PC-9 (cell line): ENCODE measurements at regions not wholly inside any gene's neighbourhood (a gene's known extent, or its start where the extent isn't known, plus 50 kb on each side); places are given as distances from the start of the nearest gene placed in this dataset.

Source experiments
- EZH2 ChIP-seq: fragments of 200-600 bp; sonication (generic); IDR thresholded peaks from 2 replicates; pipeline ENCODE4 v1.8.0; 2017; ENCODE audit warnings: antibody characterized with exemption, low read depth
- TF ChIP-seq, protein P1 (sequence below): fragments of 200-600 bp; sonication (generic); conservative IDR thresholded peaks from 2 replicates; pipeline ENCODE4 v1.6.1; 2017; ENCODE audit warnings: mixed run types, antibody characterized with exemption, mild to moderate bottlenecking, moderate library complexity

DNA sequence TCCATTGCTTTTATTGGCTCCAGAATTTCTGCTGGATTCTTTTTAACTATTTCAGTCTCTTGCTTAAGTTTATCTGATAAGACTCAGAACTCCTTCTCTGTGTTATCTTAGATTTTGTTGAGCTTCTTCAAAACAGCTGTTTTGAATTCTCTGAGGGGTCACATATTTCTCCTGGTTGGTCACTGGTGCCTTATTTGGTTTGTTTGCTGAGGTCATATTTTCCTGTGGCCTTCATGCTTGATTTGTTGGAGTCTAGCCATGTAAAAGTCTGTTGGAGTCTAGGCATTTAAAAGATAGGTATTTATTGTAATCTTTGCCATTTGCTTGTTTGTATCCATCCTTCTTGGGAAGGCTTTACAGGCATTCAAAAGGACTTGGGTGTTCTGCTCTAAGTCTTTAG is 398.7 kb downstream of the DSEL start:
- TF ChIP-seq EZH2, result no peak
- TF ChIP-seq, protein P1, sequence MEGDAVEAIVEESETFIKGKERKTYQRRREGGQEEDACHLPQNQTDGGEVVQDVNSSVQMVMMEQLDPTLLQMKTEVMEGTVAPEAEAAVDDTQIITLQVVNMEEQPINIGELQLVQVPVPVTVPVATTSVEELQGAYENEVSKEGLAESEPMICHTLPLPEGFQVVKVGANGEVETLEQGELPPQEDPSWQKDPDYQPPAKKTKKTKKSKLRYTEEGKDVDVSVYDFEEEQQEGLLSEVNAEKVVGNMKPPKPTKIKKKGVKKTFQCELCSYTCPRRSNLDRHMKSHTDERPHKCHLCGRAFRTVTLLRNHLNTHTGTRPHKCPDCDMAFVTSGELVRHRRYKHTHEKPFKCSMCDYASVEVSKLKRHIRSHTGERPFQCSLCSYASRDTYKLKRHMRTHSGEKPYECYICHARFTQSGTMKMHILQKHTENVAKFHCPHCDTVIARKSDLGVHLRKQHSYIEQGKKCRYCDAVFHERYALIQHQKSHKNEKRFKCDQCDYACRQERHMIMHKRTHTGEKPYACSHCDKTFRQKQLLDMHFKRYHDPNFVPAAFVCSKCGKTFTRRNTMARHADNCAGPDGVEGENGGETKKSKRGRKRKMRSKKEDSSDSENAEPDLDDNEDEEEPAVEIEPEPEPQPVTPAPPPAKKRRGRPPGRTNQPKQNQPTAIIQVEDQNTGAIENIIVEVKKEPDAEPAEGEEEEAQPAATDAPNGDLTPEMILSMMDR, result no peak
